Right atrium auricular region (tissue), 2 donors: ENCODE measurements at regions not wholly inside any gene's neighbourhood (a gene's known extent, or its start where the extent isn't known, plus 50 kb on each side); places are given as distances from the start of the nearest gene placed in this dataset.

Experiments
- DNase-seq: peaks from one replicate; pipeline ENCODE4 v3.0.0-alpha.2; 2019; ENCODE audit warnings: low spot score
- H3K27ac ChIP-seq, 2 donors: fragments of 200-600 bp; sonication (generic); 1 replicate in 1 of 2; 2 replicates in 1 of 2; pipeline ENCODE4 v1.5.1; 2016 to 2019
- H3K27me3 ChIP-seq, 2 donors: fragments of 200-600 bp; sonication (generic); one replicate each; pipeline versions ENCODE4 v1.5.1 to v1.6.0; 2017 to 2019
- H3K36me3 ChIP-seq: fragments of 200-600 bp; sonication (generic); one replicate; pipeline ENCODE4 v1.5.1; 2016
- H3K4me1 ChIP-seq, 2 donors: fragments of 200-600 bp; sonication (generic); one replicate each; pipeline versions ENCODE4 v1.5.1 to v1.6.0; 2017 to 2019
- H3K4me3 ChIP-seq, 2 donors: fragments of 200-600 bp; sonication (generic); 1 replicate in 1 of 2; 2 replicates in 1 of 2; pipeline ENCODE4 v1.5.1; 2017 to 2019; ENCODE audit warnings: mild to moderate bottlenecking in 1 of 2, moderate library complexity in 1 of 2
- H3K9me3 ChIP-seq, 2 donors: fragments of 200-600 bp; sonication (generic); one replicate each; pipeline ENCODE4 v1.5.1; 2019
- CTCF ChIP-seq, 2 donors: fragments of 200-600 bp; sonication (generic); IDR thresholded peaks; one replicate each; pipeline ENCODE4 v1.5.1; 2019; ENCODE audit warnings: antibody characterized with exemption in 2 of 2

GRCh38 chr18:41524674-41525470 lies 430.2 kb upstream of the PIK3C3 start:
- DNase-seq, result no peak
- H3K36me3 ChIP-seq, result no peaks in the 10 kb centered on the region
- H3K4me3 ChIP-seq, result no peak overlapping the region
- H3K9me3 ChIP-seq, result no peaks in the 10 kb centered on the region
- TF ChIP-seq CTCF (IDR thresholded peaks at IDR 0.05), result no peak
- H3K4me1 ChIP-seq, result no peaks in the 10 kb centered on the region
- no peaks in the 10 kb centered on the region for H3K27me3 ChIP-seq
- no peak overlapping the region for H3K27ac ChIP-seq

- no peak overlapping the region for H3K27ac ChIP-seq
- no peaks in the 10 kb centered on the region for H3K36me3 ChIP-seq
- no peaks in the 10 kb centered on the region for H3K27me3 ChIP-seq
- H3K4me1 ChIP-seq, result no peaks in the 10 kb centered on the region
- no peak for DNase-seq
- no peaks in the 10 kb centered on the region for H3K9me3 ChIP-seq
- no peak for TF ChIP-seq CTCF (IDR thresholded peaks at IDR 0.05)
- no peak overlapping the region for H3K4me3 ChIP-seq
Measured at GRCh38 chr18:41517142-41517541, 437.9 kb upstream of the PIK3C3 start.

- no peak for TF ChIP-seq CTCF (IDR thresholded peaks at IDR 0.05)
- Histone ChIP-seq H3K27me3 (no peaks in the 10 kb centered on the region), H3K27ac (no peak overlapping the region), H3K4me3 (no peak overlapping the region), H3K36me3 (no peaks in the 10 kb centered on the region), H3K4me1 (no peaks in the 10 kb centered on the region), H3K9me3 (no peaks in the 10 kb centered on the region)
- DNase-seq, result no peak
Measured at GRCh38 chr18:41513438-41513837, 441.6 kb upstream of the PIK3C3 start.

- no peaks in the 10 kb centered on the region for H3K9me3 ChIP-seq
- no peaks in the 10 kb centered on the region for H3K36me3 ChIP-seq
- H3K27ac ChIP-seq, result no peak overlapping the region
- H3K4me1 ChIP-seq, result no peaks in the 10 kb centered on the region
- no peak for DNase-seq
- H3K4me3 ChIP-seq, result no peak overlapping the region
- no peak for TF ChIP-seq CTCF (IDR thresholded peaks at IDR 0.05)
- H3K27me3 ChIP-seq, result no peaks in the 10 kb centered on the region
Measured at GRCh38 chr18:41504316-41504715, 450.7 kb upstream of the PIK3C3 start.

GRCh38 chr18:41501848-41502247 lies 453.2 kb upstream of the PIK3C3 start:
- Histone ChIP-seq H3K4me3 (no peak overlapping the region), H3K27me3 (no peaks in the 10 kb centered on the region), H3K36me3 (no peaks in the 10 kb centered on the region), H3K4me1 (no peaks in the 10 kb centered on the region), H3K27ac (no peak overlapping the region), H3K9me3 (no peaks in the 10 kb centered on the region)
- TF ChIP-seq CTCF (IDR thresholded peaks at IDR 0.05), result no peak
- no peak for DNase-seq

- no peaks in the 10 kb centered on the region for H3K4me1 ChIP-seq
- no peak for TF ChIP-seq CTCF (IDR thresholded peaks at IDR 0.05)
- no peaks in the 10 kb centered on the region for H3K27me3 ChIP-seq
- no peak for DNase-seq
- no peak overlapping the region for H3K4me3 ChIP-seq
- no peaks in the 10 kb centered on the region for H3K36me3 ChIP-seq
- no peaks in the 10 kb centered on the region for H3K9me3 ChIP-seq
- H3K27ac ChIP-seq, result no peak overlapping the region
Measured at GRCh38 chr18:41499345-41499744, 455.7 kb upstream of the PIK3C3 start.
